Medulla oblongata (tissue), 1 donor: ENCODE measurements at regions not wholly inside any gene's neighbourhood (a gene's known extent, or its start where the extent isn't known, plus 50 kb on each side); places are given as distances from the start of the nearest gene placed in this dataset.

ENCODE experiments used
- DNase-seq: peaks from one replicate; pipeline ENCODE4 v3.0.0-alpha.2; 2015; ENCODE audit errors: extremely low spot score

DNA sequence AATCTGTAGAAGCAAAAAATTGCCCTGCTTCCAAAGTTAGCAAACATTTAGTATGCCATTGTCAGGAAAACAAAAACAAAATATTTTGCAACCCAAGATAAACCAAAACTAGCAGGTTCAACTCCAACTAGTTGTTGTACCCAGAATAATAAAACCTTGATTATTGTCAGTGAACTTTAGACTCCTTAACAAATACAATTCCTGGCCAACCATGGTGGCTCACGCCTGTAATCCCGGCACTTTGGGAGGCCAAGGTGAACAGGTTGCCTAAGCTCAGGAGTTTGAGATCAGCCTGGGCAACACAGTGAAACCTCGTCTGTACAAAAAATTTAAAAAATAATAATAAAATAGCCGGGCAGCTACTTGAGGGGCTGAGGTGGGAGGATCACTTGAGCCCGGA, 53.6 kb upstream of the EPCAM start:
- DNase-seq, result no peak

DNA sequence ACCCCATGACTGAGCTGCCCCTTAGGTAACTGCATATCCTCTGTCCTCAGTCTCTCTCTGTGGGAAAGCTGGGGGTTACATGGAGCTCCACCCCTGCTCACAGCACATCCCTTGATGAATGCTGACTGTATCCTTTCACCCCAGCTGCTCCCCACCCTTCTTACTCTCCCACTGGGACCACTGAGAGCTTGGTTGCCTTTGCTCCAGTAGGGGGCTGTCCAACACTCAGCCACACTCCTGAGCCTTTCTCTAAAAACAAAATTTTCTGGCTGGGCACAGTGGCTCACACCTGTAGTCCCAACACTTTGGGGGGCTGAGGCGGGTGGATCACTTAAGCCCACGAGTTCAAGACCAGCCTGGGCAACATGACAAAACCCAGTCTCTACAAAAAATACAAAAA, 55.4 kb upstream of the EPCAM start:
- no peak for DNase-seq

DNA sequence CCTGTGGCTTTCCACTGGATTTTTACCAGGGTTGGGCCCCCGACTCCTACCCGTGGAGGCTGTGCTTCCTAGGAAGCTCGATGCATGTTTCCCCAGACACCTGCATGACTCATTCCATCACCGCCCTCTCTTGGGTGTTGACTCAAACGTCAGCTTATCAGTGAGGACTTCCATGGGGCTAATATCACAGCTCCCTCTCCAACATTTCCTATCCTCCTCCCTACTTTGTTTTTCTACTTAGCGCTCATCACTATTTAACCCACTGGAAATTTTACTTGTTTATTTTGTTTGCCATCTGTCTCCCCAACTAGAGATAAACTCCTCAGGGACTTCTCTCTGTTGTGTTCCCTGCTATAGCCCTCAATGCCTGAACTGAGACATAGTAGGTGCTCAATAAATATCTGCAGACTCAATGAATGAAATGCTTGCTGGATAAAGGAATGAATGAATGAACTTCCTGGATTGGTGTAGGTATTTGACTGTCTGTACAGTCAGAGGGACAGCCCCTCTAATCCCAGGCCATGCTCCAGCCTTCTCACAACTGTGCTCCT, 55.9 kb upstream of the EPCAM start:
- DNase-seq, result no peak

- DNase-seq, result no peak
Measured at GRCh38 chr2:47312491-47312850, 56.6 kb upstream of the EPCAM start.

GRCh38 chr2:47311764-47312490, 57.2 kb upstream of the EPCAM start:
- DNase-seq, result no peak

- DNase-seq, result peak; percentile 95
Measured at GRCh38 chr2:47310801-47311560, 58.1 kb upstream of the EPCAM start.

- peak; percentile 48 for DNase-seq
Measured at GRCh38 chr2:47309952-47310800, 58.9 kb upstream of the EPCAM start.

GRCh38 chr2:47309472-47309951, 59.6 kb upstream of the EPCAM start:
- DNase-seq, result peak; percentile 41

DNA sequence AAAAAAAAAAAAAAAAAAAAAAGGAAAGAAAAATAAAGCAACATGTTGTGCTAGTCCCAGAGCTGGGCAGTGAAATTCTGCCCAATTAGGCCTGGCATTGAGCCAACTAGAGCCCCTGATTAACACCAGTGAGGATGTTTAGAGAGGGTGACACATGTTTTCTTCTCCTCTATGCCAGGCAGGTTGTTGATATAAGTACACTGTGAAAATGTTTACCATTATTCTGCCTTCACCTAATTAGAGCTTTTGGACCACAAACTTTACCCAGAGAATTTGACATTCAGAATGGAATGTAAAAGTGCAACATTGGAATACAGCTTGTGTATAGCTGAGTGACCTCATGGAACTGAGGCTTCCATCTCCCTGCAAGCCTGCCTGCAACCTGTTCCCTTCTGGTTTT, 62.0 kb upstream of the EPCAM start:
- no peak for DNase-seq

DNA sequence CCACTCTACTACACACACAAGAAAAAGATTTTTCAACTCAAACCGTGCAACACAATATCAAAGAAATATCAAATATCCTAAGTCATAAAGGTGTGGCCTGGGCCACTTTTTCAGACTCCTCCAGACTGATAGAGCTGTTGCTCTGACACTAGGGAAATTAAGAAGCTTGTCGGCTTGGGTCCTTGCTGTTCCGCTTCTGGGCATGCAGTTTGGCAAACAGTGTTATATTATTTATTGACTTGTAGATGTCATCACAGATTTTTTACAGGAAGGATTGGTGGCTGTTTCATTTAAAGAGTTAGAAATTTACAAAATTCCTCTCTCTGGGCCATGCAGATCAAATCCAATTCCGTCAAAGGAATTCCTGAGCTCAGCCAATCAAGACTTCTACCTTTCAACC, 64.5 kb upstream of the EPCAM start:
- DNase-seq, result no peak

DNA sequence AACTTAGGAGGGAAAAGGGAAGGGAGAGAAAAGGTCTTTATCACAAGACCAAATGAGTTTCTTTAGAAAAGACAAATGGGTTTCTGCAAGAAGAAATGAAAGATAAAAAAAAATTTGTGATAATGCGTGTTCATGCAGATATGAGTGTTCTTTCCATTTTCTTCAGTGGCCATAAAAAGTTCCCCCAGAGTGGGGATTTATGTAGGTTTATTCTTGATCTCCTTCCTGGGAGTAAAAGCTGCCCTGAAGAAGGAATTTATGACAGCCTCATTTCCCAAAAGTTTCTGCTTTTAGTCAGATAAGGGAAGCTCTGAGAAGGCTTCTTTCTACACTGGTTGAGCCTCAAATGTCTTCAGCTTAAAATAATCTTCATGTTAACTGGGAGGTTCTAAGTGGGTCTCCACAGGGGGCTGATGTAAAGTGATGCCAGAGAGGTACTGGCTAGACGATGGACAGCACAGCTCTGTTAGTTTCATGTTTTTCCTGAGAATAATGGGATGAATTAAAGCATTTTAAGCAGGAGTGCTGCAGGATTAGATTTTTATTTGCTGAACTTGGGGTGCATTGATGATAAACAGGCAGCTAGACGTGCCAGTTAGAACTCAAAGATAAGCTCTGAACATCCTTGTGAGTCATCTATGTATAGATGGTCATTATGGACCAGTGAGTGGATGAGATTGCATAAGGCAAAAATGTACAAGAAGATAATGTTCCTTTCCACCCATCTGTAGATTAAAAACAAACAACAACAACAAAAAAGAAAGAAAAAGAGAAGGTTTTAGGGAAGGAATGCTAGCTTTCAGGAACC, 65.6 kb upstream of the EPCAM start:
- DNase-seq, result peak; percentile 37

- no peak for DNase-seq
Measured at GRCh38 chr2:47302308-47302707, 66.8 kb upstream of the EPCAM start.

DNA sequence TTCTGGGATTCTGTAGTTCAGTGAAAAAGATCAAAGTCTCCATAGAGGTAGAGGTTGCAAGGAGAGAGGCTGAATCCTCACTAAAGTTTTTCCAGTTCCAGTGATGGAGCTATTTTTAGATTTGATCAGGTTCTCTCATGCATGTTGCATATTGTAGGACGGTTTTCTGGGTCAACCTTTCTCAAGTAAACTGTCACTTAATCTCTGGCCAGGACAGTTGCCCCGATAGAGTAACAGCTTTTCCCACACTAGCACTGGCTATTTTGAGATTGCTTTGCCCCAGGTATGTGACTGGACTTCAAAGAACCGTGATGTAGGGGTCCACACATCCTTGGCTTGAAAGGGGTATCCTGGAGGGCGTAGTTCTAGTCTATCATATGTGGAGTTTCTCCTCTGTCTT, 67.4 kb upstream of the EPCAM start:
- no peak for DNase-seq

GRCh38 chr2:47301277-47301618, 67.9 kb upstream of the EPCAM start:
- DNase-seq, result no peak

DNA sequence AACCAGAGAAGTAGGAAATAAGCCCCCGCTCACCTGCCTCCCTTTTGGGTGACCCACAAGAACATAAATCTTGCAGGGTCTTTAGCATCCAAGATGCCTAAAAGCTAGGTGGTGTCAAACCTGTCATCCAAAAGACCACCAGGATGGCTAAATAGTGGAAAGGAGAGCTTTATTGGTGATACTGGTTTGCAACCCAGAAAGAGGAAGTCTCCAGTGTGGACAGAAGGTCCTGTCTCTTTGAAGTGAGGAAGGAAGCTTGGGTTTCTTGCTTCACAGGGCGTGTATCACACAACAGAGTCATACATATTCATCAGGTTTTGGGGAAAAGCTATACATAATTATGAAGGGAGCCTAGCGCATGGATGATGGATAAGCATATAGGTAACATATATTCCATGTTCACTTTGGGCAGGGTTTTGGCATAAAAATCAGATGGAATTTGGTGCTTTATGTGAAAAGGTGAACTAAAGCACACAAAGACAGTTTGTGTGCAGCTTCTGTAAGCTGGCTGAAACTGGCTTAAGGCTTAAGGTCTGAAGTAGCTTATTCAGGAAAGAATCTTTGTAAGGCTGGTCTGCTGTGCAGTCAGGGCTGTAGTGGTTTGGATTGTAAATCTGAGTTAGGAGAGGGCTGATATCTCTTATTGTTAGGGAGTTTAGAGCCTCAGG, 68.4 kb upstream of the EPCAM start:
- peak; percentile 61 for DNase-seq

GRCh38 chr2:47300081-47300480, 69.0 kb upstream of the EPCAM start:
- DNase-seq, result no peak

GRCh38 chr2:47299555-47299954, 69.6 kb upstream of the EPCAM start:
- DNase-seq, result no peak

DNA sequence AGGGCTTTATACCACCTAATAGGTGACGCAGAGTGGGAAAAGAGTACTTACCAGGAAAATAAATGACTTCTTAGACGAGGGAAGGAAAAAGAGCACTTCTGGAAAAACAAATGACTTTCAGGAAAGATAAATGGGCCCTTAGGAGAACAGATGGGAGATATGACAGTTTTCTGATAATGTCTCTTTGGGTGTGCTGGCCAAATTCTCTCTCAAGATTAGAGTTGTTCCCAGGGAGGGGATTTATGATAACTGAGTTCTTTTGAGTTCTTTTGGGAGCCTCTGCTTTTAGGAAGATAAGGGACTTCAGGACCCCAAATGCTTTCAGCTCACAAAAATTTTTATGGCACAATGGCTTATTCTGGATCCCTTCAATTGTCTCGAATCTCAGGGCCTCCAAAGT, 70.3 kb upstream of the EPCAM start:
- DNase-seq, result no peak

DNA sequence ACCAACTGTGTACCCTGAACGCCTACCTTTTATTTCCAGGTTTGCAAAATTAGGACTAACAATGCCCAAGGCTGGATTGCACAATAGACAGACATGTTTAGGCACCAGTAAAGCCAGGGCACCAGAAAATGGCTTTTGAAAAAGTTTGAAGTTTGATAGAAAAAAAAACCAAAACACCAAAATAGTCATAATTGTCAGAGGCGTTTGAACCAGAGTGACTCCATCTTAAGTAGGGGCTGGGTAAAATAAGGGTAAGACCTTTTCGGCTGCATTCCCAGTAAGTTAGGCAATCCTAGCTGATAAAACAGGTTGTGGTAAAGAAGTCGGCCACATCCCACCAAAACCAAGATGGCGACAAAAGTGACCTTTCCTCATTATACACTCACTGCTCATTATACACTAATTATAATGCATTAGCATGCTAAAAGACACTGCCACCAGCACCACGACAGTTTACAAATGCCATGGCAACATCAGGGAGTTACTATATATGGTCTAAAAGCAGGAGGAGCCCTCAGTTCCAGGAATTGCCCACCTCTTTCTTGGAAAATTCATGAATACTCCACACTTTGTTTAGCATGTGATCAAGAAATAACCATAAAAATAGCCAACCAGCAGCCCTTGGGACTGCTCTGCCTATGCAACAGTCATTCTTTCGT, 71.2 kb upstream of the EPCAM start:
- no peak for DNase-seq

DNA sequence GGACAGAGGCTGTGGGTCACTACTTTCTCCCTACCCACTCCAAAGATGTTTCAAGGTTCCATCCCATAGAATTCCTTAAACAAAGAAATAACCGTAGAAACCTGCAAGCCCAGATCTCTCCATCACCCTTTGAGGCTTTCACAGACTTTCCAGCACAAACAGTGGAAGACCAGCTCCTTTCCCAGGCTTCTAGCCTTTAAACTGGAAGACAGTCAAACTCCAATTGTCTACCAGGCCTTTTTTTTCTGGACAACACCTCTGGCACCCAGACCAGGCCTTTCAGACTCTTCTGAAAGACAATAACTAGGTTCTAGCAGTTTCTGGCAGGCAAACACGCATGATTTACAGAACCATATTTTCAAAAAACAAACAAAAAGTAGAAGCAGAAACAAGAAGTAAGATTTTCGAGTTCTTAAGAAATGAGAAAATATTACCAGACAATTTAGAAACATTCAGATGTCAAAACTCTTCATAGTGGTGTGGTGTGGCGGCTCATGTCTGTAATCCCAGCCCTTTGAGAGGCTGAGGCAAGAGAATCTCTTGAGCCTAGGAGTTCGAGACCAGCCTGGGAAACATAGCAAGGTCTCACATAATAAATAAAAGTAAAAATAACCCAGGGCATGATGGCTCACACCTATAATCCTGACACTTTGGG, 73.0 kb upstream of the EPCAM start:
- no peak for DNase-seq
